ENCODE measurements at regions not wholly inside any gene's neighbourhood (a gene's known extent, or its start where the extent isn't known, plus 50 kb on each side); places are given as distances from the start of the nearest gene placed in this dataset.

GRCh38 chr7:16293669-16294425, 127.5 kb downstream of the CRPPA start:
- Histone ChIP-seq H3K9me3 (ENCODE audit: control insufficient read depth in 4 of 4, insufficient read depth in 3 of 4, low read length in 3 of 4) (no peaks in the 10 kb centered on the region), H3K4me1 (ENCODE audit: control insufficient read depth in 5 of 5, insufficient read depth in 5 of 5, low read length in 5 of 5) (peaks cover 0 to 3% (median 0%) of the 10 kb centered on the region in 5 donors), H3K27me3 (ENCODE audit: control insufficient read depth in 3 of 3, insufficient read depth in 3 of 3, low read length in 2 of 3) (no peaks in the 10 kb centered on the region), H3K4me3 (no peak overlapping the region), H3K27ac (ENCODE audit: low read depth in 1 of 2, low read length in 1 of 2) (no peak overlapping the region), H3K9ac (ENCODE audit: insufficient read depth in 1 of 2, low read length in 2 of 2) (no peak overlapping the region), H3K36me3 (ENCODE audit: control insufficient read depth in 4 of 4, insufficient read depth in 4 of 4, low read length in 4 of 4) (no peaks in the 10 kb centered on the region)
- DNase-seq: no peak
- ATAC-seq (ENCODE audit: insufficient read depth, low FRiP score): no peak
- WGBS, 2 donors: 88 to 95% methylated on average over 3 of the region's 3 CpGs
- TF ChIP-seq CTCF (IDR thresholded peaks at IDR 0.05; ENCODE audit: control extremely low read depth, extremely low read depth): no peak

DNA sequence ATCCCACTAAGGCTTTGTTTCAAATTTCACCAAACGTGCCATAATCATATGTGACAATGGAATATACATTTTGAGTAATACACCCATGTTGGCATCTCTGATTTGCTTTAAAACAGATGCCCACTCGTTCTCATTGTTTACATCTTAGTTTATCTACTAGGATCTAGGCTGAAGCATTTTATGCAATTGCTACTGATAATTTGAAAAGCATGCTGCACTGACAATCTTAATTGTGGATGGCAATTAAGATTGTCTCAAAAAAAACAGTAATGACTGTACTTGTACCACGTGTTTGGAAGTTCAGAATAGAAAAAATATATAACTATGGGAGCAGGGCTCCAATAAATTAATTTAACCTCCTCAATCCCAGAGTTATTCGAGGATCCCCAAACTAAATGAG, 136.8 kb downstream of the CRPPA start:
- 73 to 78% methylated on average over 4 of the region's 4 CpGs for WGBS, 2 donors

DNA sequence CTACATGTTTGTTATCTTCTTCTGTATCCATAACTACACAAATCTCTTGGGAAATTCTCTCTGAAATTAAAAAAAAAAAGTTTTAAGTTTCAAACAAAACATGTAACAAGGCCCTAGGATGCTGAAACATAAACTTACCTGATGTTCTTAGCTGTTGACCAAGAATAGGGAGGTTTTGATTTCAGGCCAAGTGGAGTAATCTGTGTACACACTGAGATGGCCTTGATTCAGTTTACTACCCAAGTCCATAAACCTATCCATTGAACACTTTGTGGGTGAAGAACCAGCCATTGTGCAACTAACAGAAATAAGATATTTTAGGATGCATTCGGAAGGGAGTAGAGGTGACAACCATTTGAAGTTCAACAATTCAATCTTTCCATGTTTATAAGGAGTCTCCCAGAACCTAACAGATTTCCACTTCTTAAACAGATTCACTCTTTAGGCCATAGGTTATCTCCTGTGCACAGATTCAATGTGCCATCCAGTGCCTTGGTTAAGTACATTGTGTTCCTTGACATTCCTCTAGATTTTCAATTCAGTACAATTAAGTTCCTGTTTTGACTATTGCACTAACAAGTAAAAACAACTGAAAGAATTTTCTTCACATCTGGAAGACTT, 143.1 kb downstream of the CRPPA start:
- DNase-seq (no peak), ATAC-seq (ENCODE audit: insufficient read depth, low FRiP score) (no peak)
- H3K4me1 ChIP-seq (ENCODE audit: control insufficient read depth in 5 of 5, insufficient read depth in 5 of 5, low read length in 5 of 5): no peaks in the 10 kb centered on the region
- WGBS, 2 donors: 95 to 98% methylated on average over 1 of the region's 1 CpG
- H3K9ac ChIP-seq (ENCODE audit: insufficient read depth in 1 of 2, low read length in 2 of 2): no peak overlapping the region
- H3K36me3 ChIP-seq (ENCODE audit: control insufficient read depth in 4 of 4, insufficient read depth in 4 of 4, low read length in 4 of 4): no peaks in the 10 kb centered on the region
- H3K4me3 ChIP-seq: no peak overlapping the region
- no peak for TF ChIP-seq CTCF (IDR thresholded peaks at IDR 0.05; ENCODE audit: control extremely low read depth, extremely low read depth)
- H3K27me3 ChIP-seq (ENCODE audit: control insufficient read depth in 3 of 3, insufficient read depth in 3 of 3, low read length in 2 of 3): no peaks in the 10 kb centered on the region
- H3K27ac ChIP-seq (ENCODE audit: low read depth in 1 of 2, low read length in 1 of 2): no peak overlapping the region
- no peaks in the 10 kb centered on the region for H3K9me3 ChIP-seq (ENCODE audit: control insufficient read depth in 4 of 4, insufficient read depth in 3 of 4, low read length in 3 of 4)

More for the DNA sequence above, 136.8 kb downstream of the CRPPA start:
- Histone ChIP-seq H3K9me3 (ENCODE audit: control insufficient read depth in 4 of 4, insufficient read depth in 3 of 4, low read length in 3 of 4) (no peaks in the 10 kb centered on the region), H3K4me3 (no peak overlapping the region), H3K4me1 (ENCODE audit: control insufficient read depth in 5 of 5, insufficient read depth in 5 of 5, low read length in 5 of 5) (no peaks in the 10 kb centered on the region), H3K9ac (ENCODE audit: insufficient read depth in 1 of 2, low read length in 2 of 2) (no peak overlapping the region), H3K27ac (ENCODE audit: low read depth in 1 of 2, low read length in 1 of 2) (no peak overlapping the region), H3K27me3 (ENCODE audit: control insufficient read depth in 3 of 3, insufficient read depth in 3 of 3, low read length in 2 of 3) (no peaks in the 10 kb centered on the region), H3K36me3 (ENCODE audit: control insufficient read depth in 4 of 4, insufficient read depth in 4 of 4, low read length in 4 of 4) (no peaks in the 10 kb centered on the region)
- DNase-seq (no peak), ATAC-seq (ENCODE audit: insufficient read depth, low FRiP score) (no peak)
- TF ChIP-seq CTCF (IDR thresholded peaks at IDR 0.05; ENCODE audit: control extremely low read depth, extremely low read depth): no peak
